ENCODE measurements at regions not wholly inside any gene's neighbourhood (a gene's known extent, or its start where the extent isn't known, plus 50 kb on each side); places are given as distances from the start of the nearest gene placed in this dataset.
"Not testable (repeated sequence)": the region's sequence is repeated elsewhere in the genome, so short reads cannot be mapped to it uniquely, and the experiment has no call there.

DNA sequence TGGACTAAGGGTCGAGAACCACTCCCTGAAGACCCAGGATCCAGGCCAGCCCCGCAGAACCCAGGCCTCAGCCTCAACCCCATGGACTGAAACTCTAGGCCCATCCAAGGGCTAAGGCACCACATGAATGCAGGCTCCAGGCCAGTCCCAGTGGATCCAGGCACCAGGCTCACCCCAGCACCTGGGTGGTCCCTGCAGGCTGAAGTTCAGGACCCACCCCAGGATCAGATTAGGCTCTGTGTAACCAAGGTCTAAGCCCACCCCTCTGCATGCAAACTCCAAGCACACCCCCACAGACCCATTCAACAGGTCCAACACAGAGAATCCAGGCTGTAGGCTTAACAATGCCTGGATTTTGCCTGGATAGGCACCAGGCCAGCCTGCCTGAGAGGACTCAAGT is 1876.2 kb downstream of the PCDH9 start:
- CTCF ChIA-PET = interaction anchor here (0.6 kb wide), 1 partner anchor 73 kb away, joined by 3 read pairs; no protein-coding TSS in a partner anchor
- POLR2A ChIA-PET = no interaction called here
- no peak overlapping the region for H3K27ac ChIP-seq (ENCODE audit: low read depth, low read length)
- peaks cover 4% of the 10 kb centered on the region; the same call in 1 of the 2 replicates for H3K9me3 ChIP-seq (ENCODE audit: control insufficient read depth, insufficient read depth, low read length)
- TF ChIP-seq CTCF (IDR thresholded peaks at IDR 0.05; ENCODE audit: low read depth, low read length) = no peak
- no peak overlapping the region for H3K4me3 ChIP-seq (ENCODE audit: low read depth, low read length)
- no peak for DNase-seq (ENCODE audit: low read depth, low spot score)
- H3K27me3 ChIP-seq (ENCODE audit: control insufficient read depth, insufficient read depth, low read length) = no peaks in the 10 kb centered on the region

DNA sequence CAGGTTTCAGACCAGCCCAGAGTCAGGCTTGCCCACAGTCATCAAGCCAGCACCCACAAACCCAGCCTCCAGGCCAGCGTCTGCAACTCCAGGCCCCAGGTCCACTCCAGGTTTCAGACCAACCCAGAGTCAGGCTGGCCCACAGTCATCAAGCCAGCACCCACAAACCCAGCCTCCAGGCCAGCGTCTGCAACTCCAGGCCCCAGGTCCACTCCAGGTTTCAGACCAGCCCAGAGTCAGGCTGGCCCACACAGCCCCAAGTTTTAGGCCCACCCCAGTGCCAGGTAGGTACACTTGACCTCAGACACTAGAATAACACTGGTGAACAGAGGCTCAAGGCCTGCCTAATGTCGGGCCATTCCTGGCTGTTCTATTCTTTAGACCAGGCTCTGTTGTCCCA is 1877.0 kb downstream of the PCDH9 start:
- POLR2A ChIA-PET; H3K27ac ChIP-seq (ENCODE audit: low read depth, low read length); DNase-seq (ENCODE audit: low read depth, low spot score); H3K4me3 ChIP-seq (ENCODE audit: low read depth, low read length); H3K27me3 ChIP-seq (ENCODE audit: control insufficient read depth, insufficient read depth, low read length); CTCF ChIA-PET; H3K9me3 ChIP-seq (ENCODE audit: control insufficient read depth, insufficient read depth, low read length): not testable (repeated sequence)

DNA sequence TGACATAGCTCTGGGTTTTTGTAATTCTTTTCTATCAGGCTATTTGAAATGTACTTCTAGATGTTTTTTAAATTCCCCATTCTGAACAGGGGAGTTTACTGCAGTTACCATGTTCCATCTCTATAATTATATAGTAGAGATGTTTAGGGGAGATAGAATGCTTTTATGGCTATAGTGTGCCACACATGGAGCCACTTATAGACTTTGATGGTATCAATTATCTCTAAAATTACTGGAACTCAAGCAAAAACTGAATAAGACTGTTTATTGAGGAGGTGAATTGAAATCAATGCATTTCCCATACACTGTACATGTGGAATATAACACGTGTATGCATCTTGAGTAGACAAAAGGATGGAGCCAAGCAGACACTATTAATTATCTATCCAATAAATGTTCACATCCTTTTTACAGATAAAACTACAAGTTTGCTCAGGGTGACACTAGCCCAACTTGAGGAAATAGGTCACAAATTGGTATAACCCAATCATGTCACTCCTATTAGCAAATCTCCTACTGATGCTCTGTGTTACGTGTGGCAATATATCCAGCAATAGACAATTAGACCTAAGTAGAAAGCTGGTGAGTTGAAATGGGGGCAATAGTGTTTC is 1882.6 kb downstream of the PCDH9 start:
- no peaks in the 10 kb centered on the region for H3K9me3 ChIP-seq (ENCODE audit: control insufficient read depth, insufficient read depth, low read length)
- no peak overlapping the region for H3K4me3 ChIP-seq (ENCODE audit: low read depth, low read length)
- no peak for DNase-seq (ENCODE audit: low read depth, low spot score)
- ChIA-PET CTCF (no interaction called here), POLR2A (no interaction called here)
- no peak overlapping the region for H3K27ac ChIP-seq (ENCODE audit: low read depth, low read length)
- no peak for TF ChIP-seq CTCF (IDR thresholded peaks at IDR 0.05; ENCODE audit: low read depth, low read length)
- no peaks in the 10 kb centered on the region for H3K27me3 ChIP-seq (ENCODE audit: control insufficient read depth, insufficient read depth, low read length)

DNA sequence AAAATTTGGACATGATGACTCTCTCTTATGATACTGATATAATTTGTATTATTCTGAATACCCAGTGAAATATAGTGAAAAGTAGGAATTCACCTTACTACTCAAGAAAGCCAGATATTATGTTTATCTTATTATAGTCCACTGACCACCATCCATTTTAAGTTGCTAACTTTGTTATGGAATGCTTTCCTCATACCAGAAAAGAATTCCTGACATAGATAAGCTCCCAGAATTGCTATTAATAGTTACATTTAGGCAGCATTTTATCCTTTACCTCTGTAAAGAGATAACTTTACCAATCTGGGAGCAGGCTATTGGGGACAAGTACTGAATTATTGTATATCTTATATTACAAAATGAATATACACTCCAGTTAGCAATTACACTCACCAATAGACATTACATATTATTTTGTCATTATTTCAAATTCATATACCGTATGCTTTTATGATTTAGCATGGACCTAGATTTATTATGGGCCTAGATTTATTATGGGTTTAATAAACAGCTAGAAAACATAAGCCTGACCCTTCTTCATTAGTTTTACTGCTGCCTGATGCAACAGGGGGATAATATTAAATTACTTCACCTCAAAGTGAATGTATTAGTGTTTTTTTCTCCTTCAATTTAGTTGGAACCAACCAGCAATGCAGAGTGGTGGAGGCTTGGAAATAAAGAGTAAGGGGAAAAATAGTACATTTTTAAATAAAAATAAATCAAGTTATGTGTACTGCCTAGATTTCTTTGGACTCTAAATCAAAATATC is 1886.1 kb downstream of the PCDH9 start:
- H3K9me3 ChIP-seq (ENCODE audit: control insufficient read depth, insufficient read depth, low read length) = no peaks in the 10 kb centered on the region
- H3K27ac ChIP-seq (ENCODE audit: low read depth, low read length) = no peak overlapping the region
- H3K27me3 ChIP-seq (ENCODE audit: control insufficient read depth, insufficient read depth, low read length) = no peaks in the 10 kb centered on the region
- ChIA-PET POLR2A (no interaction called here), CTCF (no interaction called here)
- no peak for TF ChIP-seq CTCF (IDR thresholded peaks at IDR 0.05; ENCODE audit: low read depth, low read length)
- no peak for DNase-seq (ENCODE audit: low read depth, low spot score)
- H3K4me3 ChIP-seq (ENCODE audit: low read depth, low read length) = no peak overlapping the region

- CTCF ChIA-PET = no interaction called here
- no peak for TF ChIP-seq CTCF (IDR thresholded peaks at IDR 0.05; ENCODE audit: low read depth, low read length)
- no peaks in the 10 kb centered on the region for H3K9me3 ChIP-seq (ENCODE audit: control insufficient read depth, insufficient read depth, low read length)
- H3K4me3 ChIP-seq (ENCODE audit: low read depth, low read length) = no peak overlapping the region
- H3K27me3 ChIP-seq (ENCODE audit: control insufficient read depth, insufficient read depth, low read length) = no peaks in the 10 kb centered on the region
- no peak for DNase-seq (ENCODE audit: low read depth, low spot score)
- POLR2A ChIA-PET = no interaction called here
- H3K27ac ChIP-seq (ENCODE audit: low read depth, low read length) = no peak overlapping the region
Measured at GRCh38 chr13:65342541-65343337, 1887.4 kb downstream of the PCDH9 start.

Data from AG04450 (cell line).